ENCODE measurements at regions not wholly inside any gene's neighbourhood (a gene's known extent, or its start where the extent isn't known, plus 50 kb on each side); places are given as distances from the start of the nearest gene placed in this dataset.

DNA sequence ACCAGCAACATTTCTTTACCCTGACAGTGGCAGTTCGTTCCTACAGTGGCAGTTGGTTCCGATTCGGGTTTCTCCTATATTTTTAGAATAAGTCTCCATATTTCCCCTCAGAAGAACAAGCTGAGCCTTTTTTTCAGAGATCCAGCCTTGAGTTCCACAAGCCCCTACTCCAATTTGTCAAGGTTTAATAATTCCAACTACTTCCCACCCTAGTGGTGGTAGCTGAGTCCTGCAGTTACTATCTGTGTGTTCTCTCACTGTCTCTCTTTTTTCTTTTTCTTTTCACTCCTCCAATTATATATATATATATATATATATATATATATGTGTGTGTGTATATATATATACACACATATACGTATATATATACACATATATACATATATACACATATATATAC, 1347.3 kb downstream of the PCDH9 start:
- no peak for DNase-seq (ENCODE audit: low read depth in 2 of 2)

DNA sequence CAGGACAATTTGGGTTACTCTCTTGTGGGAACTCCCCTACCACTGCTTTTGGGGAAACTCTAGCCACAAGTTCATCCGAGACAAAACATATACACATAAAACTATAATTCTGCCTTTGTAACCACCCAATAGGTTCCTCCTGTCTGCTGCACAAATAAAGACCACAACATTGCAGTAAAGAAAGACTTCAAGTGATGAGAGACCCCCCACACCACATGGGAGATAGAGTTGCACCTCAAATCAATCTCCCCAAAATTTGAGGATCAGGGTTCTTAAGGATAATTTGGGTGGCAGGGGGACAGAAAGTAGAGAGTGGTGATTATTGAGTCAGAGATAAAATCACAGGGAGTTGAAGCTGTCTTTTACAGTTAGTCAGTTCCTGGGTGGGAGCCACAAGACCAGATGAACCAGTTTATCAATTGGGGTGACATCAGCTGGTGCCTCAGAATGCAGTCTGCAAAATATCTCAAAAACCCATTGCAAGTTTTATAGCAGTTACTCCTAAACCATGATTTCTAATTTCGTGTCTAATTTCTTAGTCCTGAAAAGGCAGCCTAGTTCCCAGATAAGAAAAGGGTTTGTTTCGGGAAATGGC, 1348.5 kb downstream of the PCDH9 start:
- no peak for DNase-seq (ENCODE audit: low read depth in 2 of 2)

DNA sequence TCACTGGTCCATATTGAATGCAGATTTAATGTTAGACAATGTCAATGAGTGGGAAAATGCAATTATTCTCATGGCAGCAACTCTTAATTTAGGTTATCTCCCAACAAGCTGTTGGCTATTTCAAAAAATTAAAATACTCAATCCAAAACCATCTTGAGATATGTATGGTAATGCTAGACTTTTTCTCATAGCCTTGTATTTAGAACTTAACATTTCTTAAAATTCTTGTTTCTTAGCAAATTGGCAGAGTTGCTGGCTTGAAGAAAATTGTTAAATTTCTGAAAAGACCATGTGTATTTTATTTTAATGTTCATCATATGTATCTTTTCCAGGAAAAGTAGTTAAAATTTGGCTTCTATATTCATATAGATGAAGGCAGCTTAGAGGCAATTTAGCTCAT, 1355.1 kb downstream of the PCDH9 start:
- DNase-seq (ENCODE audit: low read depth in 2 of 2) = no peak

DNA sequence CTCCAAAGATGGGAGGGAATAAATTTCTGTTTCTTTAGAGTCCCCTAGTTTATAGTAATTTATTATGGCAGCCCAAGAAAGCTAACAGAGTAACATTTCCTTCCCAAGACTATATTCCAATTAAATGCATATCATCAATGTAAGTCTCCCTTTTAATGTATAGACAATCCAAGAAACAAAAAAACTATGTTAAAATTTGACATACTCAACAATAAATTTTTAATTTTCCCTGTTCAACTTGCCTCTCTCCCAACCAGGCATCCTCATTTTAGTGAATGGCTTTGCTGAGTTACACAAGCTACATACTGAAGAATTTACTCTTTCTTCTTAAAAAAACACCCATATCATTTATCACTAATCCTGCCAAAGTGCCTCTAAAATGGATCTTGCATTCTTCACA, 1357.7 kb downstream of the PCDH9 start:
- DNase-seq (ENCODE audit: low read depth in 2 of 2) = no peak

- DNase-seq (ENCODE audit: low read depth in 2 of 2) = no peak
Measured at GRCh38 chr13:65868884-65869283, 1361.3 kb downstream of the PCDH9 start.

DNA sequence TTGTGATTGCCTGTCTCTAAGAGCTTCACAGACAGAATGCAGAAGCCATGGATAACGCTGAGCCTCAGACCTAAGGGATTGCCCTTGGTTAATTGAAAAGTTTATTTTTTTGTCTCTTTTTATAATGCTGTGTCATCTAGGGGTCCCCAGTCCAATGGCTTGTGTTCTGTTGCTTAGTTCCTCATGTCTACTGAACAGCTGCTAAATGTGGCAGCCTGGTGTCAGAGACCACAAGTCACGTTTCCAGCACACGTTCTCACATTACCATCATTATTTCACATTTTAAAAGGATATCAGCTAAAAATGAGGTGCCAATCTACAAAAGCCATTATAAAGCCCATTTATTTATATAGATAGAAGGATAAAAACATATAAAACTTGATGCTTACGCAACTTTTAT, 1362.0 kb downstream of the PCDH9 start:
- no peak for DNase-seq (ENCODE audit: low read depth in 2 of 2)

DNA sequence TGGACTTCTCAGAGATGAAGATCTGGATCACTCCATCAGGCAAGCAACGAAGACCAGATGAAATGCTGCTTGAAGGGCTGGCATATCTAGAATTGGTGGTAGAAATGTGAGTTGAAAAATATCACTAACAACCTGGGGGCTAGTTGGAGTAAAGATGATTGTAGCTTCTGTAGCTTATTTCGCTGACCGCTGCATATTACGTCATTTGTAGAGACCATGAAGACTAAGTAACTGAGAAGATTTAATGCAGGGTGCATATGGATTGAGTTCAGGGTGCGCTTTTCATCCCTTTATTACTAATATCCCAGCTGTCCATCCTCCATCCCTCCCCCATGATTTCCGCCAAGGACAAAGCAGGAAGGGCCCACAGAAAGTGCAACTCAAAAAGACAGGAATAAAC, 1364.0 kb downstream of the PCDH9 start:
- no peak for DNase-seq (ENCODE audit: low read depth in 2 of 2)

GRCh38 chr13:65865206-65865605, 1364.9 kb downstream of the PCDH9 start:
- no peak for DNase-seq (ENCODE audit: low read depth in 2 of 2)

GRCh38 chr13:65864039-65864438, 1366.1 kb downstream of the PCDH9 start:
- DNase-seq (ENCODE audit: low read depth in 2 of 2) = no peak

DNA sequence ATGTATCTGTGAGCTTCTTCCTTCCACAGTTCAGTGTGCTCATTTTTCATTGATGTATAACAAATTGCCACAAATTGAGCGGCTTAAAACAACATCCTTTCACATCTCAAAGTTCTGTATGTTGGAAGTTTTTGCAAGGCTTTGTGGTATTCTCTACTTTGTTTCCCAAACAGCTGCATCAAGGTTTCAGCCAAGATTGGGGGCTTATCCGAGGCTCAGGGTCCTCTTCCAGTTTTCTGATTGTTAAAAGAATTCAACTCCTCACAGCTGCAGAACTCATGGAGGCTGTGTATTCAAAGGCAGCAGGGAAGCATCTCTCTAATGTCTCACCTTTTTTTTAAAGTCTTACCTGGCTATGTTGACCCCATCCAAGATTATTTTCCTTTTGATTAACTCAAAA, 1369.8 kb downstream of the PCDH9 start:
- no peak for DNase-seq (ENCODE audit: low read depth in 2 of 2)

DNA sequence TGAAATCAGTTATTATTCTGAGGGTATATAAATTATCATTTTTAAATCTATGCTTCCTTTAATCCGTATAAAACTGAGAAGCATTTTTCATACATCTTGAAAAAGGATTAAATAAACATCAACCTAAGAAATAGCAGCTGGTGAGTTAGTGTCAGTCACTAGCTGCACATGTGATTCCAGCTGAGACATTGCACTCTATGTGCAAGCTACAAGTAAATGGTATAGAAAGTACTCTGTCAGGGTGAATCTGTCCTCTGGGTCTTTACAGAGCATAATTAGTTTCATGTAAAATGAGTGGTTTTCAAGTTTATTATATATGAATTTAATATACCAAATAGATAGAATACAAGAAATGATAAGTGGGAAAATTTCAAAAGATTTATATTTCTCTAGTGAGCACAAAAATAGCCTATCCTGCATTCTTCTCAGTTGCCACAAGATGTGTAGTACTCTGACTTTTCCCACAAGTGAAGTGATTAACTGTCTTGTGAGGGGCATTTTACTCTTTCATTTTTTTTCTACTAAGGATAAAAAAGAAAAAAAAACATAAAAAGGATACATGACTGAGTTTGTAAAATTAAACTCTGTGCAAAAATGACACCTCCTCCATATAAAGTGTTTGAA, 1372.1 kb downstream of the PCDH9 start:
- DNase-seq (ENCODE audit: low read depth in 2 of 2) = no peak

GRCh38 chr13:65856431-65856830, 1373.7 kb downstream of the PCDH9 start:
- DNase-seq (ENCODE audit: low read depth in 2 of 2) = peak in 1 of 2 experiments; percentile 12

DNA sequence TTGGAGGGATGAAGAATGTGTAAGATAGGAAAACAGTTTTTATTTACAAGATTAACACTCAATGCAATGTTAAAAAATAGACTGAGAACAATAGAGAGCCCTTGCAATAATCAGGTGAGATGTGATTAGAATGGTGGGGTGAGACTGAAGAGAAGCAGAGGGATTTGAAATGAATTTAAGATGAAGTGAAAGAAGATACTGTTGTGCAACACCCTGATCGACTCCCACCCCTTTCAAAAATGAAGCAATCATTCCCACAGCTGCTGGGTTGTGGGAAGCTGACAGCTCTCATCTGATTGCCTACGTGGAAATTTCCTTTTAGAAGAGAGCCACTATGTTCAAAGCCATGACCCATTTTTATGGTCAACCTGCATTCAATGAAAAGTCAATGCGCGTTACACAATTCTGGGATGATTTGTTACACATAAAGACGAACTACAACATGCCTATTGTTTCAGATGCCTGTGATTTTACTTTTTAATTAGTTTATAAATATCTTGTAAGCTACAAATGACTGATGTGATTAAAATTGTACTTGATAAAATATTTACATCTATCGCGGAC, 1374.8 kb downstream of the PCDH9 start:
- peak in 1 of 2 experiments; percentile 3 for DNase-seq (ENCODE audit: low read depth in 2 of 2)

- DNase-seq (ENCODE audit: low read depth in 2 of 2) = no peak
Measured at GRCh38 chr13:65854431-65854830, 1375.7 kb downstream of the PCDH9 start.

DNA sequence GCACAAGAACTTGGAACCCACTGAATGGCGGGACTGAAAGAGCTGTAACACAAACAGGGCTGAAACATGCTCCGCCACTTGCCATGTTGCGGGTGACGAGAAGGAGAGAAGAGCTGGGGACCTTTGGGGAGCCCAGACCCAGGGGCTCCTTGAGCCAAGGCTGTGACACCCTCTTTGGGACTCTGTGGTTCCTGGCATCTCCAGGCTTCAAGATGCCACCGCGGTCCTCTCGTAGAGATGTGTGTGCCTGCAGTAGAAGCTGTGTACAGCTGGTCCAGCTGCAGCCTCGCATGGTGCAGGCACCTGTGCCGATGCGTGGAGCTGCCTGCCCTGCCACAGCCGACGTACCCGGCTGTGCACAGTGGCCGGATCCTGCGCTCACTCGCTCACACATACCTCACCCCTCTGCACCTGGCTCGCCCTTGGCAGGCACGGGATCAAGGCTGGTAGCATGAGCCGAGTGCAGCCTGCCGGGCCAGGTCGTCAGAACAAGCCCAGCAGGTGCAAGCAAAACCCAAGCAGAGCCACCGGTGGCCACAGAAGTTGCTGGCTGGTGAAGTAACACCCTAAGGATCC, 1385.8 kb downstream of the PCDH9 start:
- no peak for DNase-seq (ENCODE audit: low read depth in 2 of 2)

DNA sequence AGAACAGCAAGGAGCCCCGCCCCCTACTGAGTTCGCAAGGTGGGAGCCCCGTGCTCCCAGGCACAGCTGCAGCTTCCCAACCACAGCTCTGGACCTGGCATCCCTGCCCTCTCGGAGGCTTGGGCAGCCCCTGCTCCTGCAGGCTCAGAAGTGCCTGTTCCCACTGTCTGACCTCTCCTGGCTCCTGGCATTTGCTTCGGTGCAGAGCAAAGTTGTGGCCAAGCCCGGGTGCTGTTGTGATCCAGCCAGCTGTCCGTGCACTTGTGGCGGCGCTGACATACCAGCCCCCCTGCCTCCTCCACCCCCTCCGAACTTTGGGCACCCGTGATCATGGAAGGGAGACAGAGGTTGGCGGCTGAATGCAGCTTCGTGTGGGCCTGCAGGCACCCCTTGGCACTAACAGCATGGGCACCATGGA, 1386.8 kb downstream of the PCDH9 start:
- DNase-seq (ENCODE audit: low read depth in 2 of 2) = no peak

GRCh38 chr13:65841156-65841555, 1389.0 kb downstream of the PCDH9 start:
- no peak for DNase-seq (ENCODE audit: low read depth in 2 of 2)

- no peak for DNase-seq (ENCODE audit: low read depth in 2 of 2)
Measured at GRCh38 chr13:65836066-65836465, 1394.1 kb downstream of the PCDH9 start.

DNA sequence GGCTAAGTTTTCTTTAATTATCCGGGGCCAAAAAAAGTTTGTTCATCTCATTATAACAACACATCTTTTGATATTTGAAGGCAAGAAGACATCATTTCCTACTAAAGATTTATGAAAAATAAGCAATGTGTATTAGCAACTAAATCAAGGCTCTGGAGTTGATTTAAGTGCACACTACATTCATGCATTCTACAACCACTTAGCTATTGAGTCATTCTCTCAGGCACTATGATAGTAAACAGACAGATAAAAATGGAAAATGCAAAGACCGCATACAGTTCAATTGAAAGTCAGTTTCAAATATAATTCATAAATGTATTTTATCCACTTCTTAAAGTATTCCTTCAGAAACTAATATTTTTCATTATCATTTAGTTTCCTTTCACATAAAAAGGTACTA, 1395.2 kb downstream of the PCDH9 start:
- no peak for DNase-seq (ENCODE audit: low read depth in 2 of 2)

DNA sequence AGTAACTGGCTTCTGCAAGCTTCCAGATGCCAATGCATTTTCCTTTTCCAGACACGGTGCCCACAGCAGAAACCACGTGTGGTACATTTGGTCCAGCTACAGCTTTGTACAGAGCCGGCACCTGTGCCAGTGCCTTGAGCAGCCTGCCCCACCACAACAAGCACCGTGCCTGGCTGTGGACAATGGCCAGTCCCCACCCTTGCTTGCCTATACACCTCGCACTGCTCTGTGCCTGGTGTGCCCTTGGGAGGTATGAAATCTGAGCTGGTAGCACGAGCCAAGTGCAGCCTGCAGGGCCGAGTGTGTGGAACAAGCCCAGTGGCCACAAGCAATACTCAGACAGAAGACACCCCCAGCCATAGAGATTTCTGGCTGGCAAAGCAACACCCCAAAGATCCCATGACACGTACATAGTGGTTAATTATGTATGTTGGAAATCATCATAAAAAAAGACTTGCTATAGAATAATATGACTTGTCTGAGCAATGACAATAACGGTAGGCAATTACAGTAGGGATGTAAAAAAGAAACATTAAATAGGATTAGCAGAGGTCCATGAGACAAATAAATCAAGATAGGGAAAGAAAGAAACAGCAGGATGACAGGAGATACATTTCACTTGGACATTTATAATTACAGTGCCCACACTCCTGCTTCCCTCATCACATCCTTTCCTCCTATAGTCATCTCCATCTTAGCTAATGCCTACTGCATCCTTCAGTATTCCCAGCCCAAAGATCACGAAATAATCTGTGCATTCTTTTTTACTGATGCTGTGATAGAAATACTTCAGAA, 1399.5 kb downstream of the PCDH9 start:
- DNase-seq (ENCODE audit: low read depth in 2 of 2) = no peak

GRCh38 chr13:65829241-65830008, 1400.7 kb downstream of the PCDH9 start:
- DNase-seq (ENCODE audit: low read depth in 2 of 2) = no peak

GRCh38 chr13:65826657-65827056, 1403.5 kb downstream of the PCDH9 start:
- no peak for DNase-seq (ENCODE audit: low read depth in 2 of 2)

All from fibroblast of skin of left quadriceps (primary cell).